Cardiac fibroblast (primary cell): ENCODE measurements at regions not wholly inside any gene's neighbourhood (a gene's known extent, or its start where the extent isn't known, plus 50 kb on each side); places are given as distances from the start of the nearest gene placed in this dataset.
"Not testable (repeated sequence)": the region's sequence is repeated elsewhere in the genome, so short reads cannot be mapped to it uniquely, and the experiment has no call there.

Experiments
- DNase-seq, 2 donors: peaks; one replicate each; pipeline versions ENCODE4 v3.0.0 to v3.0.0-alpha.2; 2010; ENCODE audit warnings: low read depth in 2 of 2
- H3K4me3 ChIP-seq, 2 donors: replicated peaks in 1 of 2; 1 replicate in 1 of 2; 2 replicates in 1 of 2; pipeline ENCODE4 v1.5.1; 2011; ENCODE audit warnings: low read depth in 2 of 2, low read length in 2 of 2, mild to moderate bottlenecking in 2 of 2, moderate library complexity in 1 of 2
- TF ChIP-seq, protein P1 (sequence below): IDR thresholded peaks from one replicate; pipeline ENCODE4 v1.5.1; 2011; ENCODE audit warnings: low read depth, mild to moderate bottlenecking, low read length, inconsistent platforms

DNA sequence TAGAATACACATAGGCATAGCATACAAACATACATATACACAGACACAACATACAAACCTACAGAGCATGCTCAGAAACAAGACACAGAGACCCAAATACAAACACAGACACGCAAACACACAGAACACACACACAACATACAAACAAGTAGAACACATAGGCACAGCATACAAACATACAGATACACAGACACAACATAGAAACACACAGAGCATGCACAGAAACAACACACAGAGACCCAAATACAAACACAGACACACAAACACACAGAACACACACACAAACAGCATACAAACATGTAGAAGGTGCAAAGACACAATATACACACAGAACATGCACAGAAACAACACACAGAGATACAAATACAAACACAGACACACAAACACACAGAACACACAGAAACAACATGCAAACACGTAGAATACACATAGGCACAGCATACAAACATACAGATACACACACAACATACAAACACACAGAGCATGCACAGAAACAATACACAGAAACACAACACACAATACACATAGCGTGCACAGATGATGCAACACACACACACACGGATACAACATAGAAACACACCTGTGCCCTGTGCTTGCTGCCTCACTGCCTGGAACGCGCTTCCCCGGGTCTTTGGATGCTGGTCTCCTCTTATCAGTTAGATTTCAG lies 469.0 kb upstream of the CDH4 start:
- H3K4me3 ChIP-seq = no peak overlapping the region
- DNase-seq = no peak
- TF ChIP-seq, protein P1, sequence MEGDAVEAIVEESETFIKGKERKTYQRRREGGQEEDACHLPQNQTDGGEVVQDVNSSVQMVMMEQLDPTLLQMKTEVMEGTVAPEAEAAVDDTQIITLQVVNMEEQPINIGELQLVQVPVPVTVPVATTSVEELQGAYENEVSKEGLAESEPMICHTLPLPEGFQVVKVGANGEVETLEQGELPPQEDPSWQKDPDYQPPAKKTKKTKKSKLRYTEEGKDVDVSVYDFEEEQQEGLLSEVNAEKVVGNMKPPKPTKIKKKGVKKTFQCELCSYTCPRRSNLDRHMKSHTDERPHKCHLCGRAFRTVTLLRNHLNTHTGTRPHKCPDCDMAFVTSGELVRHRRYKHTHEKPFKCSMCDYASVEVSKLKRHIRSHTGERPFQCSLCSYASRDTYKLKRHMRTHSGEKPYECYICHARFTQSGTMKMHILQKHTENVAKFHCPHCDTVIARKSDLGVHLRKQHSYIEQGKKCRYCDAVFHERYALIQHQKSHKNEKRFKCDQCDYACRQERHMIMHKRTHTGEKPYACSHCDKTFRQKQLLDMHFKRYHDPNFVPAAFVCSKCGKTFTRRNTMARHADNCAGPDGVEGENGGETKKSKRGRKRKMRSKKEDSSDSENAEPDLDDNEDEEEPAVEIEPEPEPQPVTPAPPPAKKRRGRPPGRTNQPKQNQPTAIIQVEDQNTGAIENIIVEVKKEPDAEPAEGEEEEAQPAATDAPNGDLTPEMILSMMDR = no peak

DNA sequence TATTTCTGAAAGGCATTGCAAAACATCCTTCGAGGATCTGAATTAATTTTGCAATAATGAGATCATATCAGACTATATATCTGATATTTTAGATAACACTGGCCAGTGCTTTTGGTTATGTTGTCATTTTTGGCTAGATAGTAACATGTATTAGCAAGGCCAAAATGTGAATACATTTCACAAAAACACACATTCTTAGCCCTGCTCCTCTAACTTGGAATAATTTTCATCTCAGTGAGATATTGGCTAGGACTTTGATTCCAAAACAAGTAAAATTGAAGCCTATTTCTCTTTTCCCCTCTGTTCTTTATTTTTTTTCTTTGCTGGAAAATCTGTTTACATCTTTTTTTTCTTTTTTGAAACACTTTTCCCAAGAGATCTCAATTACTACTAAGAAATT lies 466.8 kb upstream of the CDH4 start:
- TF ChIP-seq, protein P1 = no peak
- H3K4me3 ChIP-seq = no peak overlapping the region
- DNase-seq = no peak

- DNase-seq = no peak
- TF ChIP-seq, protein P1 = no peak
- H3K4me3 ChIP-seq = no peak overlapping the region
Measured at GRCh38 chr20:60785785-60786184, 466.3 kb upstream of the CDH4 start.

- H3K4me3 ChIP-seq = no peak overlapping the region
- TF ChIP-seq, protein P1 = no peak
- no peak for DNase-seq
Measured at GRCh38 chr20:60786686-60787217, 465.3 kb upstream of the CDH4 start.

DNA sequence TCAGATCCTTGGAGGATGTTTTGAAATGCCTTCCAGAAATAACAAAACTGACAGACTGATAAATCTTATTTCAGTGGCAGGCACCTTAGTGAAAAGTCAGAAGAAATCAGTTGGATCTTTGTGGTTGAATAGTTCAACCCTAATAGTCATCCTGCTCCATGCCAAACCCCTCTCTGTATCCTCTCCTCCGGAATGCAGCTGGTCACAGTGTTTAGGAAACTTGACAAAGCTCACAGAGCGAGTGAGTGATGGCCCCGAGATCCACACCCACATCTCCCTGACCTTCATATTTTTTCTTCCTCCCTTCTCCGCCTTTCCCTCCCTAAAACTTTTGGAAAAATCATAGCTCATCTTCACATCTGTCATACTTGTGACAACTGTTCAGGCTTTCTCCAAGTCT lies 464.8 kb upstream of the CDH4 start:
- H3K4me3 ChIP-seq = no peak overlapping the region
- TF ChIP-seq, protein P1 = no peak
- DNase-seq = no peak

- H3K4me3 ChIP-seq = no peak overlapping the region
- TF ChIP-seq, protein P1 = no peak
Measured at GRCh38 chr20:60788070-60788469, 464.0 kb upstream of the CDH4 start.

GRCh38 chr20:60789399-60789798 lies 462.7 kb upstream of the CDH4 start:
- H3K4me3 ChIP-seq = no peak overlapping the region
- no peak for DNase-seq
- TF ChIP-seq, protein P1 = no peak

More at GRCh38 chr20:60788070-60788469, 464.0 kb upstream of the CDH4 start:
- DNase-seq = no peak

GRCh38 chr20:60790339-60790738 lies 461.7 kb upstream of the CDH4 start:
- DNase-seq, H3K4me3 ChIP-seq: not testable (repeated sequence)
